ENCODE measurements at regions not wholly inside any gene's neighbourhood (a gene's known extent, or its start where the extent isn't known, plus 50 kb on each side); places are given as distances from the start of the nearest gene placed in this dataset.

GRCh38 chr3:152039887-152040286 is 166.4 kb downstream of the SUCNR1 start:
- DNase-seq (ENCODE audit: insufficient read length) (no peak), FAIRE-seq (peak; percentile 54)
- TF ChIP-seq POLR2A (IDR thresholded peaks at IDR 0.05; ENCODE audit: low read depth, low read length) (no peak), TAF1 (IDR thresholded peaks at IDR 0.05; ENCODE audit: borderline replicate concordance, low read depth, low read length) (no peak), POLR2AphosphoS5 (IDR thresholded peaks at IDR 0.05; ENCODE audit: low read depth, low read length) (no peak)

- FAIRE-seq: peak; percentile 36
- no peak for TF ChIP-seq POLR2A (IDR thresholded peaks at IDR 0.05; ENCODE audit: low read depth, low read length)
- no peak for TF ChIP-seq TAF1 (IDR thresholded peaks at IDR 0.05; ENCODE audit: borderline replicate concordance, low read depth, low read length)
- no peak for TF ChIP-seq POLR2AphosphoS5 (IDR thresholded peaks at IDR 0.05; ENCODE audit: low read depth, low read length)
- DNase-seq (ENCODE audit: insufficient read length): no peak
Observed at GRCh38 chr3:152040319-152040718, 166.9 kb downstream of the SUCNR1 start.

GRCh38 chr3:152043620-152044019 is 170.2 kb downstream of the SUCNR1 start:
- FAIRE-seq: no peak
- TF ChIP-seq TAF1 (IDR thresholded peaks at IDR 0.05; ENCODE audit: borderline replicate concordance, low read depth, low read length): no peak
- no peak for TF ChIP-seq POLR2A (IDR thresholded peaks at IDR 0.05; ENCODE audit: low read depth, low read length)
- TF ChIP-seq POLR2AphosphoS5 (IDR thresholded peaks at IDR 0.05; ENCODE audit: low read depth, low read length): no peak
- DNase-seq (ENCODE audit: insufficient read length): no peak

- TF ChIP-seq POLR2AphosphoS5 (IDR thresholded peaks at IDR 0.05; ENCODE audit: low read depth, low read length) (no peak), POLR2A (IDR thresholded peaks at IDR 0.05; ENCODE audit: low read depth, low read length) (no peak), TAF1 (IDR thresholded peaks at IDR 0.05; ENCODE audit: borderline replicate concordance, low read depth, low read length) (no peak)
- DNase-seq (ENCODE audit: insufficient read length) (no peak), FAIRE-seq (no peak)
Observed at GRCh38 chr3:152046280-152046679, 172.8 kb downstream of the SUCNR1 start.

DNA sequence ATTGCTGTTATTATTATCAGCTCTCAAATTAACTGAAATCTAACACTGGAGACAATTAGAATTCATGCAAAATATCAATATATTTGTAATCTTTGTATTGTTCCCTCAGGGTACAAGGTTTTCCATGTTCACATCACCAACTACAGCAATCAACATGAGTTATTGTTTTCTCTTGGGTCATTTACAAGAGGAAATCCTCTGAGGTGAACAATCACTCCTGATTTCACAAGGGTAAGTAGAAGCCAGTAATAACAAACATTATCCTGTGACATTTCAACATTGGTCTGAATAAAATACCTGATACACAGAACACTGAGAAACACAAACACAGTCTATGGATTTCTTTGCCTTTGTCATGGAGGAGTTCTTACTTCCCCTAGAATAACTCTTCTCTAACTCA is 174.0 kb downstream of the SUCNR1 start:
- FAIRE-seq: no peak
- TF ChIP-seq POLR2A (IDR thresholded peaks at IDR 0.05; ENCODE audit: low read depth, low read length): no peak
- DNase-seq (ENCODE audit: insufficient read length): no peak

GRCh38 chr3:152048831-152049230 is 175.4 kb downstream of the SUCNR1 start:
- DNase-seq (ENCODE audit: insufficient read length): no peak
- no peak for FAIRE-seq
- TF ChIP-seq POLR2A (IDR thresholded peaks at IDR 0.05; ENCODE audit: low read depth, low read length): no peak
- no peak for TF ChIP-seq POLR2AphosphoS5 (IDR thresholded peaks at IDR 0.05; ENCODE audit: low read depth, low read length)
- no peak for TF ChIP-seq TAF1 (IDR thresholded peaks at IDR 0.05; ENCODE audit: borderline replicate concordance, low read depth, low read length)

DNA sequence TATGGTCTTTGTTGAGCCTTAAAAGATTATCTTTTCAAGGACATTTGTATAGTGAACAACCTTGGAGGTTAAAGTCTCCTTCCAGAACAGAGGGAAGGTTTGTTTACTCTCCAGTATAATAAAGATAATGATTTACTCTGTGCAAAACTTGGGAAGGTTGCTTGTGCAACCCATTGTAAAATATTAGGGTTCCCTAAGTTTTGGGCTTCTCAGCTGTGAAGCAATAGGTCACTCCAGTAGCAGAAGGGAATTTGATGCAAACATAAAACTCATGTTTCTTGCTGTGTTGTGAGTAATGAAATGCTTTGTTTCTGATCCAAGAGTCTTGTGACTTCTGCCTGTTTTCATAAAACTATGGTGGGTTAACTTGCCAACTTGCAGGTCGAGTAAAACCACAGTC is 177.5 kb downstream of the SUCNR1 start:
- no peak for TF ChIP-seq POLR2A (IDR thresholded peaks at IDR 0.05; ENCODE audit: low read depth, low read length)
- TF ChIP-seq POLR2AphosphoS5 (IDR thresholded peaks at IDR 0.05; ENCODE audit: low read depth, low read length): no peak
- no peak for TF ChIP-seq TAF1 (IDR thresholded peaks at IDR 0.05; ENCODE audit: borderline replicate concordance, low read depth, low read length)
- DNase-seq (ENCODE audit: insufficient read length): no peak
- FAIRE-seq: no peak

- DNase-seq (ENCODE audit: insufficient read length) (no peak), FAIRE-seq (peak; percentile 73)
- TF ChIP-seq TAF1 (IDR thresholded peaks at IDR 0.05; ENCODE audit: borderline replicate concordance, low read depth, low read length): no peak
- no peak for TF ChIP-seq POLR2AphosphoS5 (IDR thresholded peaks at IDR 0.05; ENCODE audit: low read depth, low read length)
- TF ChIP-seq POLR2A (IDR thresholded peaks at IDR 0.05; ENCODE audit: low read depth, low read length): no peak
Observed at GRCh38 chr3:152051501-152052404, 178.3 kb downstream of the SUCNR1 start.

DNA sequence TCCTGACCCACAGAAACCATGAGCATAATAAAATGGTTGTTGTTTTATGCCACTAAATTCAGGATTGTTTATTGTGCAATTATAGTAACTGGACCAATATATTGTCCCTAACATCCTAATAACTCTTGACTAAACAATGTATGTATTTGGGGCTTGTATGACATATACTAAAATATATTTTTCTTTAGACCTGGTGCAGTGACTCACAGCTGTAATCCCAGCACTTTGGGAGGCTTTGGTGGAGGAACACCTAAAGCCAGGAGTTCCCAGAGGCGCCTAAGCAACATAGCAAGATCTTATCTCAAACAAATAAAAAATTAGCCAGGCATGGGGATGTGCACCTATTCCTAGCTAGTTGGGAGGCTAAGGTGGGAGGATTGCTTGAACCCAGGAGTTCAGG is 180.4 kb downstream of the SUCNR1 start:
- DNase-seq (ENCODE audit: insufficient read length): no peak
- TF ChIP-seq POLR2A (IDR thresholded peaks at IDR 0.05; ENCODE audit: low read depth, low read length) (no peak), TAF1 (IDR thresholded peaks at IDR 0.05; ENCODE audit: borderline replicate concordance, low read depth, low read length) (no peak), POLR2AphosphoS5 (IDR thresholded peaks at IDR 0.05; ENCODE audit: low read depth, low read length) (no peak)
- FAIRE-seq: no peak

DNA sequence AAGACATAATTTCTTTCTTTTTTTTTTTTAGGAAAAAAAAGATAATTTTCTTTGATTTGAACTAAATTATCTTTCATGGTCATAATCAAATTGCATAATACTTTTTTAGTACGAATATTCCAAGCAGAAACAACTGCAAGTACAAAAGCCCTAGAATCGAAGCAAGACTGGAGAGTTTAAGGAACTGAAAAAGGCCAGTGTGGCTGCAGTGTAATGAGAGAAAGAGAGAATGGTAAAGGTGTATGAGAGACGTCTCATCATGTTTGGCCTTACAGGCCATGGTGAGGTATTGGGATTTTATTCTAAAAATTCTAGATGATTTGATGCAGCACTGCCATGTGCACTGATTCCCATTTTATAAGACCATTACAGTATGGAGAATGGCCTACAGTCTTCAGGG is 180.9 kb downstream of the SUCNR1 start:
- FAIRE-seq (no peak), DNase-seq (ENCODE audit: insufficient read length) (no peak)
- no peak for TF ChIP-seq TAF1 (IDR thresholded peaks at IDR 0.05; ENCODE audit: borderline replicate concordance, low read depth, low read length)
- TF ChIP-seq POLR2A (IDR thresholded peaks at IDR 0.05; ENCODE audit: low read depth, low read length): no peak
- TF ChIP-seq POLR2AphosphoS5 (IDR thresholded peaks at IDR 0.05; ENCODE audit: low read depth, low read length): no peak

GRCh38 chr3:152056073-152056472 is 182.6 kb downstream of the SUCNR1 start:
- DNase-seq (ENCODE audit: insufficient read length) (no peak), FAIRE-seq (peak; percentile 63)
- TF ChIP-seq POLR2A (IDR thresholded peaks at IDR 0.05; ENCODE audit: low read depth, low read length) (no peak), TAF1 (IDR thresholded peaks at IDR 0.05; ENCODE audit: borderline replicate concordance, low read depth, low read length) (no peak), POLR2AphosphoS5 (IDR thresholded peaks at IDR 0.05; ENCODE audit: low read depth, low read length) (no peak)

DNA sequence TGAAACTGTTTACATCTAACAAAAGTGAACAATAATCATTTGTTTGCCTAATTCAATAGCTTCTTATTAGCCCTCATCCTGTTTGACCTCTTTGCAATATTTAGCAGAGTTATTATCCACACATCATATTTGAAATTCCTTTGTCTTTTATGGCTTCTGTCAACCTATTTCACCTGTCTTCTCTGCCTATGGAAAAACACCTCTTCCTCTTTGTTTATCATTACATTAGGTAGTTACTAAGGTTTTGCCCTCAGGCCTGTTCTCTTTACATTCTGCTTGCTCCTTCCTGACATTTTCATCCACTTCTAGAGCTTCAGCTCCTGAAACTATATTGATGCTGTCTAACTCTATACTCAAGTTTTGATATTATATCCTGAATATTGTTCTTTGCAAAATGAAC is 183.0 kb downstream of the SUCNR1 start:
- FAIRE-seq: no peak
- DNase-seq (ENCODE audit: insufficient read length): no peak
- TF ChIP-seq POLR2A (IDR thresholded peaks at IDR 0.05; ENCODE audit: low read depth, low read length) (no peak), TAF1 (IDR thresholded peaks at IDR 0.05; ENCODE audit: borderline replicate concordance, low read depth, low read length) (no peak), POLR2AphosphoS5 (IDR thresholded peaks at IDR 0.05; ENCODE audit: low read depth, low read length) (no peak)
